ENCODE measurements at regions not wholly inside any gene's neighbourhood (a gene's known extent, or its start where the extent isn't known, plus 50 kb on each side); places are given as distances from the start of the nearest gene placed in this dataset.

DNA sequence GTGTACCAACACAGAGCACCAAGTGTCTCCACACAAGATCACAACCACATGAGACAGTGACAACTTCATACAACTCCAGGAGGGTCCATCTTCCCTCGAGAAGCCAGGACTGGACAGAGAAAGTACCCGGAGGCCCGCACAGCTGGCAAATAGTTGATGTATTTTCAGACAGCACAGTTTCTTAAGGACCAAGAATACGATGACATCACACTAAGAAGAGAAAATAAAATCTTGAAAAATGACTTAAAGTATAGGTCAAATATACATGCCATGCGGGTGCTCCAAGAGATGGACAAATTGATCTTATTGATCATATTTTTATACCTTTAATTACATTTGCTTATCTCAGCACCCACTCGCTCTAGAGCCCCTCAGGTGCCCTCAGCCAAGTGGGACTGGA lies 145.5 kb downstream of the RNASET2 start:
- WGBS, 2 donors = 84 to 88% methylated on average over 6 of the region's 6 CpGs
- H3K4me3 ChIP-seq (ENCODE audit: low read depth, poor library complexity, severe bottlenecking) = no peak overlapping the region
- intact Hi-C loops (cut with DNase I; ENCODE audit: low total_unique reads) = no loop called here
- TF ChIP-seq, protein P1, sequence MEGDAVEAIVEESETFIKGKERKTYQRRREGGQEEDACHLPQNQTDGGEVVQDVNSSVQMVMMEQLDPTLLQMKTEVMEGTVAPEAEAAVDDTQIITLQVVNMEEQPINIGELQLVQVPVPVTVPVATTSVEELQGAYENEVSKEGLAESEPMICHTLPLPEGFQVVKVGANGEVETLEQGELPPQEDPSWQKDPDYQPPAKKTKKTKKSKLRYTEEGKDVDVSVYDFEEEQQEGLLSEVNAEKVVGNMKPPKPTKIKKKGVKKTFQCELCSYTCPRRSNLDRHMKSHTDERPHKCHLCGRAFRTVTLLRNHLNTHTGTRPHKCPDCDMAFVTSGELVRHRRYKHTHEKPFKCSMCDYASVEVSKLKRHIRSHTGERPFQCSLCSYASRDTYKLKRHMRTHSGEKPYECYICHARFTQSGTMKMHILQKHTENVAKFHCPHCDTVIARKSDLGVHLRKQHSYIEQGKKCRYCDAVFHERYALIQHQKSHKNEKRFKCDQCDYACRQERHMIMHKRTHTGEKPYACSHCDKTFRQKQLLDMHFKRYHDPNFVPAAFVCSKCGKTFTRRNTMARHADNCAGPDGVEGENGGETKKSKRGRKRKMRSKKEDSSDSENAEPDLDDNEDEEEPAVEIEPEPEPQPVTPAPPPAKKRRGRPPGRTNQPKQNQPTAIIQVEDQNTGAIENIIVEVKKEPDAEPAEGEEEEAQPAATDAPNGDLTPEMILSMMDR (IDR thresholded peaks at IDR 0.05) = no peak
- TF ChIP-seq POLR2A (IDR thresholded peaks at IDR 0.05) = no peak
- DNase-seq (ENCODE audit: low spot score in 2 of 2) = no peak

DNA sequence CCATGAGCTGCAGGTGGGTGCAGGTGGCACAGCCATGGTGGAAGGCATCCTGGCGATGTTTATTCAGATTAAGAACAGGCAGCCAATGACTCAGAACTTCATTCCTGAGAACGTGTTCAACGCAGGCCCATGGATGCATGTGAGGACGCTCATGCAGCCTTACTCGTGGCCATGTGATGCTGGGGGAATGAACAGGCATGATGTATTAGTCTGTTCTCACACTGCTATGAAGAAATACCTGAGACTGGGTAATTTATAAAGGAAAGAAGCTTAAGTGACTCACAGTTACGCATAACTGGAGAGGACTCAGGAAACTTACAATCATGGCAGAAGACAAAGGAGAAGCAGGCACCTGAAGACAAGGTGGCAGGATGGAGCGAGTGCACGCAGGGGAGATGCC lies 146.6 kb downstream of the RNASET2 start:
- intact Hi-C loops (cut with DNase I; ENCODE audit: low total_unique reads) = no loop called here
- 78 to 82% methylated on average over 8 of the region's 8 CpGs for WGBS, 2 donors

DNA sequence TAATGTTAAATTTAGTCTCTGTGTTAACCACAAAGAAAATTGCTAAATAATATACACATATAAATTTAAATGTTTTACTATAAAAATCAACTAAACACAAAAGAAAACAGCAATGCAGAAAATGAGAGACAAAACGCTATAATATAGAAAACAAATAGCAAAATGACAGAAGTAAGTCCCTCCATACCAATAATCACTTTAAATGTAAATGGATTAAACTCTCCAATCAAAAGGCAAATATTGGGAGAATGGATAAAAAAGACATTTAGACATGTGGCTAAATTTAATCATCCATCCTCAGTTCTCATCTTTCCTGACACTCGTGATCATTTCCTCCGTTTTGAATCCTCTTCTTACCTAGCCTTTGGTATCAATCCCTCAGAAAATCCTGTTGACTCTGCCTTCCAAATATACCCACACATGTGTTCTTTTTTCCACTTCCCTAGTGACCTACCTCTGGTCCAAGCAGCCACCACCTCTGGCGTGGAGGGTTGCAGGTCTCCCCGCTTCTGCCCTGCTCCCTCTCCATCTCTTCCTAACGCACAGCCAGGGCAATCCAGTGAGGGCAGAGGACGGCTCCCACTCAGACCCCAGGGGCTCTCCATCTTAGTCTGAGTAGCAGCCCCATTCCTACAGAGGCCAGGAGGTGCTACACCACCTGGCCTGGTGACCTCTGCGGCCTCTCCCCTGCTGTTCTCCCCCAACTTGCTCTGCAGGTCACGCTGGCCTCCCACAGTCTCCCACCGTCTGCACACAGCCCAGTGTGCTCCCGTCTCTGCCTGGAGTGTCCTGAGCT lies 149.2 kb downstream of the RNASET2 start:
- DNase-seq (ENCODE audit: low spot score in 2 of 2) = no peak
- no peak overlapping the region for H3K4me3 ChIP-seq (ENCODE audit: low read depth, poor library complexity, severe bottlenecking)
- intact Hi-C loops (cut with DNase I; ENCODE audit: low total_unique reads) = no loop called here
- TF ChIP-seq, protein P1 (IDR thresholded peaks at IDR 0.05) = no peak
- TF ChIP-seq POLR2A (IDR thresholded peaks at IDR 0.05) = no peak
- 87 to 92% methylated on average over 11 of the region's 11 CpGs for WGBS, 2 donors

More for the DNA sequence above, 146.6 kb downstream of the RNASET2 start:
- H3K4me3 ChIP-seq (ENCODE audit: low read depth, poor library complexity, severe bottlenecking) = no peak overlapping the region
- no peak for DNase-seq (ENCODE audit: low spot score in 2 of 2)
- TF ChIP-seq, protein P1 (IDR thresholded peaks at IDR 0.05) = no peak
- TF ChIP-seq POLR2A (IDR thresholded peaks at IDR 0.05) = no peak

DNA sequence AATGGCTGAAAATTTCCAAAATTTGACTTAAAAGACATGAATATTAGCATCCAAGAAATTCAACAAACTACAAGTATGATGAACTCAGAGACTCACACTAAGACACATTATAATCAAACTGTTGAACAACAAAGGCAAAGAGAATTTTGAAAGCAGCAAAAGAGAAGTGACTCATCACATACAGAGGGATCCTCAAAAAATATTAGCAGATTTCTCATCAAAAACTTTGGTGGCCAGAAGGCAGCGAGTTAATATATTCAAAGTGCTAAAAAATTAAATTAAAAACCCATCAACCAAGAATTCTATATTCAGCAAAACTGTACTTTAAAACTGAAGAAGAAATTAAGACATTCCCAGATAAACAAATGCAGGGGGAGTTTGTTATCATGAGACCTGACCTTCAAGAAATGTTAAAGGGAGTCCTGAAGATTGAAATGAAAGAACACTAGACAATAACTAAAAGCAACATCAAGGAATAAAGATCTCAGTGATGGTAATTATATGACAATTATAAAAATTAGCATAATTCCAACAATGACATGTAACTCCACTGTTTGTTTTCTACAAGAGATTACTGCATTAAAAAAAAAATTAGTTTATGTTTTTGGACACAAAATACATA lies 150.0 kb downstream of the RNASET2 start:
- WGBS, 2 donors = 89 to 92% methylated on average over 1 of the region's 1 CpG

DNA sequence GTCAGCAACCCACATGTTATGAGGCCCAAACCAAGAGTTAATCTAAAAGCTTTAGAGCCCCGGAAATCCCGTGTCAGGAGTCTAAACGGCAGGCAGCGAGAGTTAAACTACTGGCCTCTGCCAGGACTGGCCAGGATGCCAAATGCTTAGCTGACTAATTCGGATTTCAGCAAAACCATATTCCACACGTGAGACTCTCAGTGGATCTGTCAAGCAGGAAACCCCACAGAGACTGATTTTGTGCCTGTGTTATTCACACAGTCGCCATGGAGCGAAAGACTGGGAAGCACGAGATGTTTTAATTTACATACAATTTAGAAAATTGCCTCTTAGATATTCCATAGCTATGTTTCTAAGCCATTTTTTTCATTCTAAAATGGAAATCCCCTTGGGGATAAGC lies 152.9 kb downstream of the RNASET2 start:
- no peak overlapping the region for H3K4me3 ChIP-seq (ENCODE audit: low read depth, poor library complexity, severe bottlenecking)
- no peak for DNase-seq (ENCODE audit: low spot score in 2 of 2)
- intact Hi-C loops (cut with DNase I; ENCODE audit: low total_unique reads) = no loop called here
- 52% methylated on average over 9 of the region's 9 CpGs for WGBS, 2 donors
- TF ChIP-seq POLR2A (IDR thresholded peaks at IDR 0.05) = no peak
- TF ChIP-seq, protein P1 (IDR thresholded peaks at IDR 0.05) = no peak

More for the DNA sequence above, 150.0 kb downstream of the RNASET2 start:
- intact Hi-C loops (cut with DNase I; ENCODE audit: low total_unique reads) = no loop called here
- no peak overlapping the region for H3K4me3 ChIP-seq (ENCODE audit: low read depth, poor library complexity, severe bottlenecking)
- no peak for TF ChIP-seq POLR2A (IDR thresholded peaks at IDR 0.05)
- TF ChIP-seq, protein P1 (IDR thresholded peaks at IDR 0.05) = no peak
- no peak for DNase-seq (ENCODE audit: low spot score in 2 of 2)
